AG04450 (cell line): ENCODE measurements at regions not wholly inside any gene's neighbourhood (a gene's known extent, or its start where the extent isn't known, plus 50 kb on each side); places are given as distances from the start of the nearest gene placed in this dataset.

Experiments
- CTCF ChIA-PET: fragments of 300-600, 350-600 bp; formaldehyde crosslinking; extraction: SDS; loops from one replicate; lab custom pipeline; 2022; ENCODE audit warnings: antibody characterized with exemption, inconsistent platforms; lab: Charles Lee
- POLR2A ChIA-PET: fragments of 350-600 bp; formaldehyde crosslinking; extraction: SDS; loops from one replicate; lab custom pipeline; 2021; ENCODE audit warnings: antibody characterized with exemption, inconsistent platforms; lab: Yijun Ruan, JAX
- DNase-seq: peaks from one replicate; pipeline ENCODE4 v3.0.0-alpha.2; 2011; ENCODE audit warnings: low read depth, low spot score
- H3K27ac ChIP-seq: one replicate; pipeline ENCODE4 v1.5.1; 2012; ENCODE audit warnings: low read depth, low read length, control low read depth
- H3K27me3 ChIP-seq: one replicate; pipeline ENCODE4 v1.6.0; 2012; ENCODE audit warnings: low read length; ENCODE audit not compliant: control insufficient read depth, insufficient read depth
- H3K4me3 ChIP-seq: 2 replicates; pipeline ENCODE4 v1.5.1; 2011; ENCODE audit warnings: mild to moderate bottlenecking, low read depth, low read length, control low read depth
- H3K9me3 ChIP-seq: 2 replicates; pipeline ENCODE4 v1.5.1; 2012; ENCODE audit warnings: low read length; ENCODE audit not compliant: control insufficient read depth, insufficient read depth
- CTCF ChIP-seq: IDR thresholded peaks from 2 replicates; pipeline ENCODE4 v1.5.1; 2011; ENCODE audit warnings: low read depth, low read length, control low read depth, inconsistent platforms

GRCh38 chrX:99703473-99703872 is 706.6 kb downstream of the PCDH19 start:
- DNase-seq: no peak
- Histone ChIP-seq H3K27me3 (no peaks in the 10 kb centered on the region), H3K9me3 (no peaks in the 10 kb centered on the region), H3K27ac (no peak overlapping the region), H3K4me3 (no peak overlapping the region)
- TF ChIP-seq CTCF: no peak
- ChIA-PET POLR2A (no interaction called here), CTCF (no interaction called here)

- Histone ChIP-seq H3K27me3 (no peaks in the 10 kb centered on the region), H3K27ac (no peak overlapping the region), H3K4me3 (no peak overlapping the region), H3K9me3 (no peaks in the 10 kb centered on the region)
- no peak for DNase-seq
- no peak for TF ChIP-seq CTCF
- ChIA-PET CTCF (no interaction called here), POLR2A (no interaction called here)
Observed at GRCh38 chrX:99698451-99698850, 711.6 kb downstream of the PCDH19 start.

GRCh38 chrX:99663136-99663535 is 746.9 kb downstream of the PCDH19 start:
- no peak for TF ChIP-seq CTCF
- no peak for DNase-seq
- ChIA-PET POLR2A (no interaction called here), CTCF (no interaction called here)
- no peaks in the 10 kb centered on the region for H3K27me3 ChIP-seq
- H3K4me3 ChIP-seq: no peak overlapping the region
- no peak overlapping the region for H3K27ac ChIP-seq
- H3K9me3 ChIP-seq: no peaks in the 10 kb centered on the region

GRCh38 chrX:99654188-99654587 is 755.9 kb downstream of the PCDH19 start:
- no peak for TF ChIP-seq CTCF
- ChIA-PET CTCF (no interaction called here), POLR2A (no interaction called here)
- Histone ChIP-seq H3K27ac (no peak overlapping the region), H3K4me3 (no peak overlapping the region), H3K27me3 (no peaks in the 10 kb centered on the region), H3K9me3 (no peaks in the 10 kb centered on the region; the same call in 1 of the 2 replicates)
- no peak for DNase-seq

GRCh38 chrX:99653352-99653751 is 756.7 kb downstream of the PCDH19 start:
- Histone ChIP-seq H3K9me3 (no peaks in the 10 kb centered on the region; the same call in 1 of the 2 replicates), H3K27ac (no peak overlapping the region), H3K27me3 (no peaks in the 10 kb centered on the region), H3K4me3 (no peak overlapping the region)
- no peak for DNase-seq
- no peak for TF ChIP-seq CTCF
- ChIA-PET POLR2A (no interaction called here), CTCF (interaction anchor here (0.6 kb wide), 2 partner anchors 389 to 760 kb away, joined by 3 read pairs; no protein-coding TSS in a partner anchor)
